Panc1 (cell line): ENCODE measurements at regions not wholly inside any gene's neighbourhood (a gene's known extent, or its start where the extent isn't known, plus 50 kb on each side); places are given as distances from the start of the nearest gene placed in this dataset.

Experiments
- ATAC-seq: fragments of 200-7000 bp; cut with Tn5 transposase; 2 replicates; pipeline ENCODE4 v1.9.1; 2020; ENCODE audit warnings: mild to moderate bottlenecking, moderate library complexity
- BruUV-seq: library from RNA; stranded (reverse); fragments of 400-500 nt; replicated peaks from 2 replicates; lab custom pipeline; 2021; lab: Mats Ljungman, UMichigan
- CTCF ChIA-PET: fragments of 300-600 bp; sonication (Branson Sonifier 250); formaldehyde crosslinking; loops from one replicate; lab custom pipeline; 2022; ENCODE audit warnings: antibody characterized with exemption; lab: Charles Lee
- POLR2A ChIA-PET: fragments of 300-600 bp; sonication (Branson Sonifier 250); formaldehyde crosslinking; loops from one replicate; lab custom pipeline; 2022; ENCODE audit warnings: antibody characterized with exemption; lab: Charles Lee
- DNase-seq: peaks from one replicate; pipeline ENCODE4 v3.0.0-alpha.2; 2010; ENCODE audit warnings: low read depth, low spot score
- H3K27ac ChIP-seq: 2 replicates; pipeline ENCODE4 v1.5.1; 2011; ENCODE audit warnings: mild to moderate bottlenecking, low read length, inconsistent platforms
- H3K27me3 ChIP-seq: fragments of 200-500 bp; sonication (Bioruptor generic); 2 replicates; pipeline ENCODE4 v1.6.0; 2014; ENCODE audit warnings: low read length, inconsistent platforms; ENCODE audit not compliant: control insufficient read depth, insufficient read depth
- H3K36me3 ChIP-seq: fragments of 200-500 bp; sonication (Bioruptor generic); 2 replicates; pipeline ENCODE4 v1.5.1; 2014; ENCODE audit warnings: inconsistent platforms, mild to moderate bottlenecking, low read length, moderate library complexity; ENCODE audit not compliant: control insufficient read depth, insufficient read depth
- H3K4me1 ChIP-seq: 2 replicates; pipeline ENCODE4 v1.5.1; 2011; ENCODE audit warnings: inconsistent platforms, mild to moderate bottlenecking, low read length, moderate library complexity; ENCODE audit not compliant: control insufficient read depth, insufficient read depth
- H3K4me3 ChIP-seq, 2 experiments: 2 replicates each; pipeline ENCODE4 v1.5.1; 2011 to 2012; ENCODE audit warnings: low read depth in 2 of 2, low read length in 2 of 2, mild to moderate bottlenecking in 2 of 2, inconsistent platforms in 1 of 2, moderate library complexity in 1 of 2
- H3K9me3 ChIP-seq: fragments of 200-500 bp; sonication (Bioruptor generic); 2 replicates; pipeline ENCODE4 v1.5.1; 2014; ENCODE audit warnings: low read depth, mild to moderate bottlenecking, inconsistent platforms, low read length, moderate library complexity; ENCODE audit not compliant: control insufficient read depth, insufficient read depth
- CTCF ChIP-seq: fragments of 450-650 bp; IDR thresholded peaks from 2 replicates; pipeline ENCODE4 v1.5.1; 2017; ENCODE audit warnings: mild to moderate bottlenecking
- POLR2AphosphoS5 ChIP-seq: IDR thresholded peaks from 2 replicates; pipeline ENCODE4 v1.6.1; 2012; ENCODE audit warnings: mild to moderate bottlenecking, low read depth, low read length, moderate library complexity
- REST ChIP-seq, 2 experiments: IDR thresholded peaks; 2 replicates each; pipeline ENCODE4 v1.6.1; 2011 to 2012; ENCODE audit warnings: low read depth in 2 of 2, control low read depth in 1 of 2, low read length in 1 of 2, mild to moderate bottlenecking in 1 of 2, moderate library complexity in 1 of 2; ENCODE audit not compliant: insufficient read depth in 1 of 2
- SIN3A ChIP-seq: IDR thresholded peaks from 2 replicates; pipeline ENCODE4 v1.6.1; 2012; ENCODE audit warnings: low read depth, mild to moderate bottlenecking, low read length, moderate library complexity, borderline replicate concordance; ENCODE audit not compliant: insufficient read depth
- TCF7L2 ChIP-seq: IDR thresholded peaks from 2 replicates; pipeline ENCODE4 v1.6.1; 2011; ENCODE audit warnings: mild to moderate bottlenecking, low read depth, low read length, inconsistent platforms
- in situ Hi-C: cut with HindIII; loops from 2 replicates; pipeline ENCODE4 v1.10.0; 2016; ENCODE audit warnings: low sequenced_read_pairs, low pct_unique_long_range_greater_than_20kb
- intact Hi-C: fragments of 100-400 bp; cut with micrococcal nuclease; formaldehyde crosslinking; loops from one replicate; pipeline ENCODE4 v1.10.0; 2022; ENCODE audit not compliant: unreplicated experiment

GRCh38 chr12:126914170-126914793 lies 1352.7 kb upstream of the TMEM132C start:
- DNase-seq (no peak), ATAC-seq (no peak)
- Histone ChIP-seq H3K9me3 (no peaks in the 10 kb centered on the region), H3K36me3 (no peaks in the 10 kb centered on the region), H3K4me3 (no peak overlapping the region), H3K4me1 (no peaks in the 10 kb centered on the region), H3K27ac (no peak overlapping the region), H3K27me3 (no peaks in the 10 kb centered on the region)
- in situ Hi-C loops, result no loop called here
- no peak for TF ChIP-seq REST (IDR thresholded peaks at IDR 0.05; ENCODE audit: insufficient read depth in 1 of 2, low read depth in 2 of 2, low read length in 1 of 2)
- no peak for TF ChIP-seq CTCF
- TF ChIP-seq TCF7L2, result no peak
- no peak for TF ChIP-seq SIN3A
- no peak for TF ChIP-seq POLR2AphosphoS5
- no TSS peak for BruUV-seq
- ChIA-PET CTCF (no interaction called here), POLR2A (no interaction called here)
- intact Hi-C loops, result no loop called here

- no peaks in the 10 kb centered on the region for H3K4me1 ChIP-seq
- DNase-seq, result no peak
- no peak overlapping the region for H3K4me3 ChIP-seq
- intact Hi-C loops (no loop called here), in situ Hi-C loops (no loop called here)
- H3K27me3 ChIP-seq, result no peaks in the 10 kb centered on the region
- no peaks in the 10 kb centered on the region for H3K36me3 ChIP-seq
- ChIA-PET POLR2A (no interaction called here), CTCF (no interaction called here)
- no TSS peak for BruUV-seq
- H3K27ac ChIP-seq, result no peak overlapping the region
- H3K9me3 ChIP-seq, result no peaks in the 10 kb centered on the region
- ATAC-seq, result no peak
- no peak for TF ChIP-seq CTCF
- TF ChIP-seq REST (IDR thresholded peaks at IDR 0.05; ENCODE audit: insufficient read depth in 1 of 2, low read depth in 2 of 2, low read length in 1 of 2), result no peak
Observed at GRCh38 chr12:126915309-126915708, 1351.7 kb upstream of the TMEM132C start.
